ENCODE measurements at regions not wholly inside any gene's neighbourhood (a gene's known extent, or its start where the extent isn't known, plus 50 kb on each side); places are given as distances from the start of the nearest gene placed in this dataset.

GRCh38 chr4:41880840-41881831, 54.1 kb upstream of the TMEM33 start:
- 11 to 26% (median 19%) methylated on average over 38 to 79 of the region's 79 CpGs for WGBS, 4 donors
- TF ChIP-seq POLR2A (IDR thresholded peaks at IDR 0.05) = no peak
- TF ChIP-seq CTCF (IDR thresholded peaks at IDR 0.05) = no peak
- DNase-seq = peak in 1 of 7 donors; percentile 72

GRCh38 chr4:41880022-41880837, 55.0 kb upstream of the TMEM33 start:
- Histone ChIP-seq H3K27ac (peak overlapping the region in 1 of 5 donors; percentile 70), H3K4me1 (replicated peaks in 1 of 2) (peaks cover 7 to 14% of the 10 kb centered on the region in 2 donors), H3K36me3 (replicated peaks in 1 of 2) (no peaks in the 10 kb centered on the region), H3K4me3 (no peak overlapping the region), H3K27me3 (peaks cover 44% of the 10 kb centered on the region), H3K9me3 (replicated peaks in 1 of 3) (no peaks in the 10 kb centered on the region)
- intact Hi-C loops (cut with DNase I) = loop anchor here in 1 of 2 donors (10.0 kb wide), 1 partner anchor 595 kb away; no protein-coding TSS in a partner anchor
- no peak for TF ChIP-seq POLR2A (IDR thresholded peaks at IDR 0.05)
- no peak for TF ChIP-seq CTCF (IDR thresholded peaks at IDR 0.05)
- 39 to 47% (median 46%) methylated on average over 33 to 45 of the region's 45 CpGs for WGBS, 4 donors
- DNase-seq = peak in 1 of 7 donors; percentile 58

More at GRCh38 chr4:41880840-41881831, 54.1 kb upstream of the TMEM33 start:
- Histone ChIP-seq H3K36me3 (replicated peaks in 1 of 2) (no peaks in the 10 kb centered on the region), H3K27me3 (peaks cover 44% of the 10 kb centered on the region), H3K27ac (peak overlapping the region in 1 of 5 donors; percentile 70), H3K4me1 (replicated peaks in 1 of 2) (peaks cover 7 to 14% of the 10 kb centered on the region in 2 donors), H3K9me3 (replicated peaks in 1 of 3) (no peaks in the 10 kb centered on the region), H3K4me3 (peak overlapping the region in 1 of 4 donors; percentile 57)
- intact Hi-C loops (cut with DNase I) = loop anchor here in 1 of 2 donors (10.0 kb wide), 1 partner anchor 596 kb away; no protein-coding TSS in a partner anchor

GRCh38 chr4:41879552-41879951, 55.7 kb upstream of the TMEM33 start:
- no peak overlapping the region for H3K4me3 ChIP-seq
- WGBS, 4 donors = 36 to 47% (median 42%) methylated on average over 9 to 12 of the region's 12 CpGs
- TF ChIP-seq CTCF (IDR thresholded peaks at IDR 0.05) = no peak
- TF ChIP-seq POLR2A (IDR thresholded peaks at IDR 0.05) = no peak
- no peaks in the 10 kb centered on the region for H3K36me3 ChIP-seq (replicated peaks in 1 of 2)
- no peak for DNase-seq
- peaks cover 7 to 14% of the 10 kb centered on the region in 2 donors for H3K4me1 ChIP-seq (replicated peaks in 1 of 2)
- intact Hi-C loops (cut with DNase I) = no loop called here
- peak overlapping the region in 1 of 5 donors; percentile 70 for H3K27ac ChIP-seq
- H3K27me3 ChIP-seq = peaks cover 45% of the 10 kb centered on the region
- H3K9me3 ChIP-seq (replicated peaks in 1 of 3) = no peaks in the 10 kb centered on the region
